GM12878 (cell line): ENCODE measurements at regions not wholly inside any gene's neighbourhood (a gene's known extent, or its start where the extent isn't known, plus 50 kb on each side); places are given as distances from the start of the nearest gene placed in this dataset.

Source experiments
- ATAC-seq: fragments of 200-7000 bp; cut with Tn5 transposase; 3 replicates; pipeline ENCODE4 v1.9.1; 2020; ENCODE audit warnings: mild to moderate bottlenecking, moderate library complexity
- BruUV-seq: library from RNA; stranded (reverse); fragments of 400-500 nt; replicated peaks from 2 replicates; lab custom pipeline; 2021; lab: Mats Ljungman, UMichigan
- CTCF ChIA-PET: fragments of 300-600 bp; sonication (Branson Sonifier 250); formaldehyde crosslinking; extraction: SDS; loops from one replicate; lab custom pipeline; 2021; ENCODE audit warnings: inconsistent platforms; lab: Yijun Ruan, JAX
- POLR2A ChIA-PET: fragments of 350-600 bp; formaldehyde crosslinking; extraction: SDS; loops from one replicate; lab custom pipeline; 2021; ENCODE audit warnings: inconsistent platforms; lab: Charles Lee
- RAD21 ChIA-PET: fragments of 300-600 bp; sonication (Branson Sonifier 250); formaldehyde crosslinking; loops from one replicate; lab custom pipeline; 2023; ENCODE audit warnings: antibody characterized with exemption; ENCODE audit not compliant: unreplicated experiment; lab: Charles Lee
- SMC1A ChIA-PET: fragments of 300-600 bp; sonication (Branson Sonifier 250); formaldehyde crosslinking; loops from one replicate; lab custom pipeline; 2023; ENCODE audit not compliant: unreplicated experiment, uncharacterized antibody; lab: Charles Lee
- DNase-seq: peaks from one replicate; pipeline ENCODE4 v3.0.0-alpha.2; 2011; ENCODE audit warnings: low read depth, low spot score
- FAIRE-seq: peaks from 3 replicates; lab custom pipeline; 2011; peaks lifted over from hg19 to GRCh38; lab: Jason Lieb, UNC
- H2AFZ ChIP-seq: 2 replicates; pipeline ENCODE4 v1.6.0; 2011; ENCODE audit warnings: low read depth, low read length, control low read depth; ENCODE audit not compliant: control insufficient read depth
- H3K27ac ChIP-seq: 2 replicates; pipeline ENCODE4 v1.5.1; 2011; ENCODE audit warnings: control low read depth; ENCODE audit not compliant: control insufficient read depth, insufficient read depth
- H3K27me3 ChIP-seq, 2 experiments: replicated peaks in 1 of 2; 2 replicates each; pipeline versions ENCODE4 v1.6.0 to v1.6.1; 2011; ENCODE audit warnings: low read length in 1 of 2; ENCODE audit not compliant: control insufficient read depth in 2 of 2, insufficient read depth in 2 of 2
- H3K36me3 ChIP-seq, 2 experiments: 2 replicates each; pipeline ENCODE4 v1.5.1; 2011; ENCODE audit warnings: low read length in 1 of 2; ENCODE audit not compliant: control insufficient read depth in 2 of 2, insufficient read depth in 2 of 2
- H3K4me1 ChIP-seq: 2 replicates; pipeline ENCODE4 v1.6.1; 2011; ENCODE audit warnings: mild to moderate bottlenecking, low read length, moderate library complexity, mixed read lengths; ENCODE audit not compliant: control insufficient read depth, insufficient read depth
- H3K4me2 ChIP-seq: 2 replicates; pipeline ENCODE4 v1.6.0; 2011; ENCODE audit warnings: control low read depth; ENCODE audit not compliant: control insufficient read depth, insufficient read depth
- H3K4me3 ChIP-seq: fragments of 200-600 bp; sonication (generic); 2 replicates; pipeline ENCODE4 v1.5.1; 2016
- H3K79me2 ChIP-seq: 2 replicates; pipeline ENCODE4 v1.6.0; 2011; ENCODE audit warnings: low read length; ENCODE audit not compliant: control insufficient read depth, insufficient read depth
- H3K9ac ChIP-seq: 2 replicates; pipeline ENCODE4 v1.8.0; 2011; ENCODE audit warnings: low read length, control low read depth, mixed read lengths; ENCODE audit not compliant: control insufficient read depth, insufficient read depth
- H3K9me3 ChIP-seq: replicated peaks from 3 replicates; pipeline ENCODE4 v1.5.1; 2011; ENCODE audit warnings: mild to moderate bottlenecking, low read length; ENCODE audit not compliant: control insufficient read depth, insufficient read depth
- H4K20me1 ChIP-seq: 2 replicates; pipeline ENCODE4 v1.6.0; 2011; ENCODE audit not compliant: control insufficient read depth, insufficient read depth
- CEBPZ ChIP-seq: fragments of 150-350 bp; IDR thresholded peaks from 2 replicates; pipeline ENCODE4 v1.6.1; 2016; ENCODE audit warnings: low read depth, low read length
- E2F8 ChIP-seq: fragments of 450-650 bp; IDR thresholded peaks from 2 replicates; pipeline ENCODE4 v1.6.1; 2018; ENCODE audit warnings: mild to moderate bottlenecking, low read depth, moderate library complexity; ENCODE audit not compliant: partially characterized antibody
- ELK1 ChIP-seq: IDR thresholded peaks from 2 replicates; pipeline ENCODE4 v1.6.1; 2012; ENCODE audit warnings: low read depth, low read length, improper control_type of control experiment
- EZH2 ChIP-seq: IDR thresholded peaks from 2 replicates; pipeline ENCODE4 v1.6.1; 2012; ENCODE audit warnings: low read depth, mild to moderate bottlenecking, control low read depth, inconsistent platforms, low read length, borderline replicate concordance; ENCODE audit not compliant: control insufficient read depth
- FOS ChIP-seq: IDR thresholded peaks from 3 replicates; pipeline ENCODE4 v1.6.1; 2011; ENCODE audit warnings: borderline replicate concordance; ENCODE audit not compliant: insufficient read length; ENCODE audit errors: extremely low read depth
- GATAD2B ChIP-seq: fragments of 450-650 bp; conservative IDR thresholded peaks from 2 replicates; pipeline ENCODE4 v1.6.1; 2017; ENCODE audit warnings: low read depth, mild to moderate bottlenecking, moderate library complexity
- HDAC2 ChIP-seq: fragments of 200-600 bp; sonication (generic); IDR thresholded peaks from 2 replicates; pipeline ENCODE4 v1.6.1; 2017
- IKZF1 ChIP-seq: fragments of 450-650 bp; conservative IDR thresholded peaks from 2 replicates; pipeline ENCODE4 v1.6.1; 2017; ENCODE audit warnings: antibody characterized with exemption, mild to moderate bottlenecking
- NR2F1 ChIP-seq: fragments of 450-650 bp; conservative IDR thresholded peaks from 2 replicates; pipeline ENCODE4 v1.6.1; 2017; ENCODE audit warnings: mild to moderate bottlenecking
- RAD21 ChIP-seq: IDR thresholded peaks from 2 replicates; pipeline ENCODE4 v1.6.1; 2011; ENCODE audit warnings: mild to moderate bottlenecking, low read depth, low read length, moderate library complexity; ENCODE audit not compliant: insufficient read depth
- SIX5 ChIP-seq: IDR thresholded peaks from 2 replicates; pipeline ENCODE4 v1.6.1; 2011; ENCODE audit warnings: mild to moderate bottlenecking, low read depth, low read length, moderate library complexity; ENCODE audit not compliant: severe bottlenecking
- SMAD1 ChIP-seq: fragments of 450-650 bp; IDR thresholded peaks from 2 replicates; pipeline ENCODE4 v1.6.1; 2018; ENCODE audit warnings: mild to moderate bottlenecking, low read depth; ENCODE audit not compliant: partially characterized antibody
- SP1 ChIP-seq: IDR thresholded peaks from one replicate; pipeline ENCODE4 v1.6.1; 2011; ENCODE audit warnings: low read depth, low read length
- SREBF1 ChIP-seq: IDR thresholded peaks from 2 replicates; pipeline ENCODE4 v1.6.1; 2012; ENCODE audit warnings: mild to moderate bottlenecking, low read length
- SUPT20H ChIP-seq: IDR thresholded peaks from 2 replicates; pipeline ENCODE4 v1.6.1; 2011; ENCODE audit warnings: low read depth, mild to moderate bottlenecking, low read length, moderate library complexity, borderline replicate concordance; ENCODE audit not compliant: control insufficient read depth
- ZZZ3 ChIP-seq: IDR thresholded peaks from 2 replicates; pipeline ENCODE4 v1.6.1; 2011; ENCODE audit warnings: low read depth; ENCODE audit not compliant: control insufficient read depth, insufficient read length
- in situ Hi-C: fragments of 300-500 bp; cut with MboI; formaldehyde crosslinking; loops from 9 replicates; pipeline ENCODE4 v1.14.3; 2018; ENCODE audit warnings: mixed read lengths
- intact Hi-C: fragments of 100-400 bp; cut with micrococcal nuclease; formaldehyde crosslinking; loops from one replicate; pipeline ENCODE4 v1.14.2; 2022; ENCODE audit not compliant: unreplicated experiment

GRCh38 chr9:13035822-13036221, 243.7 kb downstream of the MPDZ start:
- in situ Hi-C loops: loop anchor here (10.0 kb wide), 1 partner anchor 61 kb away; no protein-coding TSS in a partner anchor
- SMC1A ChIA-PET: interaction anchor here (1.6 kb wide), 1 partner anchor 54 kb away, joined by 4 read pairs; no protein-coding TSS in a partner anchor
- CTCF ChIA-PET: no interaction called here

More at GRCh38 chr9:13035822-13036221, 243.7 kb downstream of the MPDZ start:
- H3K4me2 ChIP-seq: no peak overlapping the region
- H2AFZ ChIP-seq: no peak overlapping the region
- ATAC-seq: no peak
- no peak overlapping the region for H3K4me3 ChIP-seq
- no peaks in the 10 kb centered on the region for H3K27me3 ChIP-seq
- ChIA-PET RAD21 (interaction anchor here (1.7 kb wide), 1 partner anchor 52 kb away, joined by 4 read pairs; no protein-coding TSS in a partner anchor), POLR2A (interaction anchor here (0.7 kb wide), 1 partner anchor 139 kb away, joined by 3 read pairs; no protein-coding TSS in a partner anchor)
- H3K36me3 ChIP-seq: no peaks in the 10 kb centered on the region
- no peaks in the 10 kb centered on the region for H3K79me2 ChIP-seq
- BruUV-seq: no TSS peak
- no peak overlapping the region for H3K27ac ChIP-seq
- H3K9me3 ChIP-seq: no peaks in the 10 kb centered on the region
- TF ChIP-seq E2F8 (no peak), SUPT20H (no peak), SMAD1 (no peak), GATAD2B (no peak), FOS (no peak), IKZF1 (no peak), CEBPZ (no peak), ZZZ3 (no peak), NR2F1 (no peak), ELK1 (no peak), EZH2 (no peak), HDAC2 (no peak), RAD21 (no peak), SREBF1 (no peak), SP1 (no peak), SIX5 (no peak)
- no peak for DNase-seq
- intact Hi-C loops: loop anchor here (2.0 kb wide), 1 partner anchor 53 kb away; no protein-coding TSS in a partner anchor
- no peak for FAIRE-seq
- no peak overlapping the region for H3K9ac ChIP-seq
- no peaks in the 10 kb centered on the region for H3K4me1 ChIP-seq
- H4K20me1 ChIP-seq: no peaks in the 10 kb centered on the region
